PC-3 (cell line): ENCODE measurements at regions not wholly inside any gene's neighbourhood (a gene's known extent, or its start where the extent isn't known, plus 50 kb on each side); places are given as distances from the start of the nearest gene placed in this dataset.

Experiments used
- EZH2 ChIP-seq: fragments of 300-600 bp; sonication (generic); IDR thresholded peaks from one replicate; pipeline ENCODE4 v1.6.1; 2017; ENCODE audit warnings: antibody characterized with exemption, mild to moderate bottlenecking, low read length; ENCODE audit not compliant: unreplicated experiment
- EZH2phosphoT487 ChIP-seq: fragments of 300-600 bp; sonication (generic); IDR thresholded peaks from 2 replicates; pipeline ENCODE4 v1.6.1; 2018; ENCODE audit warnings: mild to moderate bottlenecking, antibody characterized with exemption, low read length, borderline replicate concordance
- TF ChIP-seq, protein P1 (sequence below): fragments of 300-600 bp; sonication (generic); conservative IDR thresholded peaks from 2 replicates; pipeline ENCODE4 v1.5.1; 2017; ENCODE audit warnings: antibody characterized with exemption, low read depth, mild to moderate bottlenecking, low read length

DNA sequence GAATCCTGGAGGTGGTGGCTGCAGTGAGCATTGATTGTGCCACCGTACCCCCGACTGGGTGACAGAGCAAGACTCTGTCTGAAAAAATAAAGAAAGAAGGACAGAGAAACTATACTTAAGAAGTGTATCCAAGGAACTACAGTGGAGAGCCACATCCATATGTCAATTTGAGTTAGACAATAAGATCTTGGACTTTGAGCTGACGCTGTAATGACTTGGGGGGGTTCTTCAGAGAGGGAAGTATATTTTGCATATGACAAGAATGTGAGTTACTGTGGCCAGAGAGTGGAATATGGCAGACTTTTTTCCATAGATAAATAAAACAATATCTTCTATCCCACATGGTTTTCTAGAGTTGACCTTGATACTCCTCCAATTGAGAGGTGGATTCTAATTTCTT lies 52.6 kb upstream of the TEX264 start:
- TF ChIP-seq, protein P1, sequence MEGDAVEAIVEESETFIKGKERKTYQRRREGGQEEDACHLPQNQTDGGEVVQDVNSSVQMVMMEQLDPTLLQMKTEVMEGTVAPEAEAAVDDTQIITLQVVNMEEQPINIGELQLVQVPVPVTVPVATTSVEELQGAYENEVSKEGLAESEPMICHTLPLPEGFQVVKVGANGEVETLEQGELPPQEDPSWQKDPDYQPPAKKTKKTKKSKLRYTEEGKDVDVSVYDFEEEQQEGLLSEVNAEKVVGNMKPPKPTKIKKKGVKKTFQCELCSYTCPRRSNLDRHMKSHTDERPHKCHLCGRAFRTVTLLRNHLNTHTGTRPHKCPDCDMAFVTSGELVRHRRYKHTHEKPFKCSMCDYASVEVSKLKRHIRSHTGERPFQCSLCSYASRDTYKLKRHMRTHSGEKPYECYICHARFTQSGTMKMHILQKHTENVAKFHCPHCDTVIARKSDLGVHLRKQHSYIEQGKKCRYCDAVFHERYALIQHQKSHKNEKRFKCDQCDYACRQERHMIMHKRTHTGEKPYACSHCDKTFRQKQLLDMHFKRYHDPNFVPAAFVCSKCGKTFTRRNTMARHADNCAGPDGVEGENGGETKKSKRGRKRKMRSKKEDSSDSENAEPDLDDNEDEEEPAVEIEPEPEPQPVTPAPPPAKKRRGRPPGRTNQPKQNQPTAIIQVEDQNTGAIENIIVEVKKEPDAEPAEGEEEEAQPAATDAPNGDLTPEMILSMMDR = no peak
- TF ChIP-seq EZH2phosphoT487 (no peak), EZH2 (no peak)
